Stomach (tissue), 8 donors: ENCODE measurements at regions not wholly inside any gene's neighbourhood (a gene's known extent, or its start where the extent isn't known, plus 50 kb on each side); places are given as distances from the start of the nearest gene placed in this dataset.
"Not testable (repeated sequence)": the region's sequence is repeated elsewhere in the genome, so short reads cannot be mapped to it uniquely, and the experiment has no call there.

Experiments used
- DNase-seq, 2 donors: peaks; one replicate each; pipeline versions ENCODE4 v3.0.0 to v3.0.0-alpha.2; 2013 to 2019
- H3K27ac ChIP-seq, 5 donors: fragments of 200-600 bp in 4 of 5; sonication (generic) in 4 of 5; one replicate each; pipeline ENCODE4 v1.5.1; 2013 to 2019; ENCODE audit warnings: mild to moderate bottlenecking in 1 of 5, moderate library complexity in 1 of 5
- H3K27me3 ChIP-seq, 3 donors: fragments of 200-600 bp; sonication (generic); one replicate each; pipeline ENCODE4 v1.5.1; 2017 to 2019; ENCODE audit warnings: mixed run types in 1 of 3
- H3K36me3 ChIP-seq, 4 donors: fragments of 200-600 bp; sonication (generic); 1 replicate in 3 of 4; 2 replicates in 1 of 4; pipeline ENCODE4 v1.5.1; 2016 to 2019
- H3K4me1 ChIP-seq, 4 donors: fragments of 200-600 bp; sonication (generic); one replicate each; pipeline ENCODE4 v1.5.1; 2016 to 2019
- H3K4me3 ChIP-seq, 4 donors: fragments of 200-600 bp; sonication (generic) in 3 of 4; one replicate each; pipeline ENCODE4 v1.5.1; 2016 to 2019; ENCODE audit warnings: mild to moderate bottlenecking in 1 of 4
- H3K9me3 ChIP-seq, 4 donors: fragments of 200-600 bp; sonication (generic); one replicate each; pipeline ENCODE4 v1.5.1; 2016 to 2019
- EP300 ChIP-seq: sonication (generic); formaldehyde crosslinking; IDR thresholded peaks from one replicate; pipeline ENCODE4 v1.6.1; 2017; ENCODE audit warnings: antibody characterized with exemption
- POLR2A ChIP-seq, 4 donors: fragments of 450-650 bp; IDR thresholded peaks; one replicate each; pipeline ENCODE4 v1.6.1; 2016; ENCODE audit warnings: antibody characterized with exemption in 4 of 4, control low read depth in 2 of 4, mild to moderate bottlenecking in 1 of 4, moderate library complexity in 1 of 4
- POLR2AphosphoS5 ChIP-seq, 3 donors: sonication (generic); formaldehyde crosslinking; IDR thresholded peaks; one replicate each; pipeline ENCODE4 v1.6.1; 2016; ENCODE audit warnings: antibody characterized with exemption in 3 of 3
- WGBS, 5 donors: extraction: QIAGEN DNeasy Blood & Tissue Kit in 3 of 5; methylation state at CpG; one replicate each; pipeline versions ENCODE4 v1.1.5 to v1.1.7; 2013 to 2018; 5-methylcytosine and 5-hydroxymethylcytosine counted together
- intact Hi-C: fragments of 100-400 bp; cut with DNase I; formaldehyde crosslinking; loops from one replicate; pipeline ENCODE4 v1.15.1; 2023; ENCODE audit warnings: low total_unique reads
- TF ChIP-seq, protein P1 (sequence below), 7 experiments: fragments of 450-650 bp in 4 of 7; fragments of 200-600 bp in 3 of 7; sonication (generic) in 3 of 7; IDR thresholded peaks; one replicate each; pipeline ENCODE4 v1.5.1; 2016 to 2019; ENCODE audit warnings: antibody characterized with exemption in 7 of 7, control low read depth in 2 of 7, mild to moderate bottlenecking in 1 of 7
- donor health status: healthy with polysubstance abuse.
- donor health status: Bipolar disorder and iron deficiency.
- donor health status: healthy.

DNA sequence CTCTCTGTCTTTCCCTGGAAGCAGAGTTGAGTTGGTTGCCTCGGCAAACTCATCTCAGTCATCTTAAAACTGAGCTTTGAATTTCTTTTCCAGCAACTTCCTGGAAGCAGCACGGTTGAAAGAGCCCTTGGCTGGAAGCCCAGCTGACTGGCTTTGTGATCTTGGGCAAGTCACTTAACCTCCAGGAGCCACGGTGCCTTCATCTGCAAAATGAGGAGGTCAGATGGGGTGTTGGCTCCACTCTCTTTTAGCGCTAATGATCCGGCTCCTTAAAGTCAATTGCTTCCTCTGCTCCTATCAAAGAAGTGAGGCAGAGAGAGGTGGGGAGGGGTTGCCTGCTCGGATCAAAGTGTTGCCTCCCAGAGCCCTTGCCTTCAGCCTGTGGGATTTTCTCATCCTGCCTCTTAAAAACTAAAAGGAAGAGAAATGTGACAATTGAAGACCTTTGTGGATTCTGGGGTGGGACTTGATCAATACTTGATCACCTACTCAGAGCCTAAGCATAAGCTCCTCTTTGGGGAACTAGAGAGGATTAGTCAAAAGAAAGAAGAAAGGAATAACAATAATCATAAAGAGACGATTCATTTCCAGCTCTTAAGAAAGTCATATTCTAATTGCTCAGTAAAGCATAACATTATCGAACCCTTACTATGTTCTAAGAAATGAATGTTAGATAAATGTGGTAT is 86.6 kb downstream of the MYCN start:
- intact Hi-C loops = no loop called here
- Histone ChIP-seq H3K27ac (no peak overlapping the region), H3K4me3 (no peak overlapping the region), H3K36me3 (no peaks in the 10 kb centered on the region), H3K4me1 (peaks cover 0 to 6% (median 0%) of the 10 kb centered on the region in 4 donors), H3K27me3 (no peaks in the 10 kb centered on the region), H3K9me3 (no peaks in the 10 kb centered on the region)
- WGBS, 5 donors = 52 to 56% (median 55%) methylated on average over 8 of the region's 8 CpGs
- TF ChIP-seq, protein P1, sequence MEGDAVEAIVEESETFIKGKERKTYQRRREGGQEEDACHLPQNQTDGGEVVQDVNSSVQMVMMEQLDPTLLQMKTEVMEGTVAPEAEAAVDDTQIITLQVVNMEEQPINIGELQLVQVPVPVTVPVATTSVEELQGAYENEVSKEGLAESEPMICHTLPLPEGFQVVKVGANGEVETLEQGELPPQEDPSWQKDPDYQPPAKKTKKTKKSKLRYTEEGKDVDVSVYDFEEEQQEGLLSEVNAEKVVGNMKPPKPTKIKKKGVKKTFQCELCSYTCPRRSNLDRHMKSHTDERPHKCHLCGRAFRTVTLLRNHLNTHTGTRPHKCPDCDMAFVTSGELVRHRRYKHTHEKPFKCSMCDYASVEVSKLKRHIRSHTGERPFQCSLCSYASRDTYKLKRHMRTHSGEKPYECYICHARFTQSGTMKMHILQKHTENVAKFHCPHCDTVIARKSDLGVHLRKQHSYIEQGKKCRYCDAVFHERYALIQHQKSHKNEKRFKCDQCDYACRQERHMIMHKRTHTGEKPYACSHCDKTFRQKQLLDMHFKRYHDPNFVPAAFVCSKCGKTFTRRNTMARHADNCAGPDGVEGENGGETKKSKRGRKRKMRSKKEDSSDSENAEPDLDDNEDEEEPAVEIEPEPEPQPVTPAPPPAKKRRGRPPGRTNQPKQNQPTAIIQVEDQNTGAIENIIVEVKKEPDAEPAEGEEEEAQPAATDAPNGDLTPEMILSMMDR (IDR thresholded peaks at IDR 0.05) = no peak
- TF ChIP-seq EP300 = no peak
- TF ChIP-seq POLR2A (IDR thresholded peaks at IDR 0.05) = no peak
- no peak for TF ChIP-seq POLR2AphosphoS5 (IDR thresholded peaks at IDR 0.05)
- DNase-seq = no peak

DNA sequence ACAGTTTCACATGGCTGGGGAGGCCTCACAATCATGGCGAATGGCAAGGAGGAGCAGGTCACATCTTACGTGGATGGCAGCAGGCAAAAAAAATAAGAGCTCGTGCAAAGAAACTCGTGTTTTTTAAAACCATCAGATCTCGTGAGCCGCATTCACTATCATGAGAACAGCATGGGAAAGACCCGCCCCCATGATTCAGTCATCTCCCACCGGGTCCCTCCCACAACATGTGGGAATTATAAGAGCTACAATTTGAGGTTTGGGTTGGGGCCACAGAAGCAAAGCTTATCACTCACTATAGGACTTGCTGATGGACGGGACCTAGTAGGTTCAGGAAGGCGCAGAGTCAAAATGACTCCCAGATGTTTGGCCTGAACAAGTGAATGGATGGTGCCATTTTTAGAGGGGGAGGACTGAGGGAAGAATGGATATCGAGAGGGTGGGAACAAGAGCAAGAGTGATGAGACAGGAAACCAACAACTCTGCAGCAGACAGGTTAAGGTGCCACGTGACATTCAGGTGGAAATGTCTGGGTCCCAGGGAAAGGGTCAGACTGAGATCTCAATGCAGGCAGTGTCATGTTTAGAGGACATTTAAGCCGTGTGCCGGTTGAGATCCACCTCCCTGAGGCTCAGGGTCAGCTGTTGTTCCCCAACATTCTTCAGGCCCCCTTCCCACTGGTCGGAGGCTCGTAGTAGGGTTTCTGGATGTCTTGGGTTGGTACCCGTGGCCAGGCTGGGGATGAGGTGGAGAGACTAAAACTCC is 85.7 kb downstream of the MYCN start:
- TF ChIP-seq, protein P1 (IDR thresholded peaks at IDR 0.05) = no peak
- TF ChIP-seq POLR2AphosphoS5 (IDR thresholded peaks at IDR 0.05) (no peak), POLR2A (IDR thresholded peaks at IDR 0.05) (no peak), EP300 (no peak)
- no peak for DNase-seq
- Histone ChIP-seq H3K9me3 (no peaks in the 10 kb centered on the region), H3K27me3 (no peaks in the 10 kb centered on the region), H3K27ac (no peak overlapping the region), H3K36me3 (no peaks in the 10 kb centered on the region), H3K4me1 (peaks cover 0 to 7% (median 0%) of the 10 kb centered on the region in 4 donors), H3K4me3 (no peak overlapping the region)
- intact Hi-C loops = no loop called here
- 86 to 89% (median 88%) methylated on average over 17 of the region's 17 CpGs for WGBS, 5 donors

DNA sequence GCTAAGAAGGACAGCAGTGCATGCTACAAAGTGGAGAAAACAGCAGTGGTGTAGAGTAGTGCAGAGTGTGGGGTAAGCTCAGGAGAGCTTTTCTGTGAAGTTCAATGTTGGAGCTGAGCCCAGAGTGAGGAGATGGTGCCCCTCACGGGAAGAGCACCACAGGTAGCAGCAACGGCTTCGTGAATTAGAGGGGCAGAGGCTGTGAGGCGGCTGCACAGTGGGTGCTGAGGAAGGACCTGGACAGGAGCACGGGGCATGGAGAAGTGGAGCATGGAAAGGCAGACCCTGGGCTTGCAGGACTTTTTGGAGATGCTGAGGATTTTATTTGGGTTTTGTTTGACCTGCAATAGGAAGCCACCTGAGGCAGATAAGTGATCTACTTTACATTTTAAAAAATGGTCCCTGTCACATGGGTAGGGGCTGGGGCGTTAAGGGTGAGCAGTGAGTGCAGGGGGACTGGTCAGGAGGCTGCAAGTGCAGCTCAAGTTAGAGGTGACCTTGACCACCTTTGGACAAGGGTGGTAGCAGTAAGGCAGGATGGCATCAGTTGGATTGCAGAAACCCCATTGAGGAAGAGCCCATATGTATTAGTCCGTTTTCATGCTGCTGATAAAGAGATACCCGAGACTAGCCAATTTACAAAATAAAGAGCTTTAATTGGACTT is 85.0 kb downstream of the MYCN start:
- H3K27ac ChIP-seq = no peak overlapping the region
- no peaks in the 10 kb centered on the region for H3K36me3 ChIP-seq
- DNase-seq = no peak
- TF ChIP-seq EP300 (no peak), POLR2A (IDR thresholded peaks at IDR 0.05) (no peak), POLR2AphosphoS5 (IDR thresholded peaks at IDR 0.05) (no peak)
- TF ChIP-seq, protein P1 (IDR thresholded peaks at IDR 0.05) = no peak
- H3K27me3 ChIP-seq = no peaks in the 10 kb centered on the region
- H3K4me1 ChIP-seq = peaks cover 0 to 7% (median 0%) of the 10 kb centered on the region in 4 donors
- no peaks in the 10 kb centered on the region for H3K9me3 ChIP-seq
- 67 to 83% (median 72%) methylated on average over 8 of the region's 8 CpGs for WGBS, 5 donors
- intact Hi-C loops = no loop called here
- no peak overlapping the region for H3K4me3 ChIP-seq

DNA sequence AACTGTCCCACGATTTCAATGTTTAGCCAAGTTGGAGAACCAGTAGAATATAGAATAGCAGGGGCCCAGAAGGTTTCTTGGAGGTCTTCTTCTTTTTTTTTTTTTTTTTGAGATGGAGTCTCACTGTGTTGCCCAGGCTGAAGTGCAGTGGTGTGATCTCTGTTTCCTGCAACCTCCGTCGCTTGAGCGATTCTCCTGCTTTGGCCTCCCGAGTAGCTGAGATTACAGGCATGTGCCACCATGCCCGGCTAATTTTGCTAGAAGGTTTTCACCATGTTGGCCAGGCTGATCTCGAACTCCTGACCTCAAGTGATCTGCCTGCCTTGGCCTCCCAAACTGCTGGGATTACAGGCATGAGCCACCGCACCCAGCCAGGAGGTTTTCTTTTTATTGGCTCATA is 84.3 kb downstream of the MYCN start:
- H3K36me3 ChIP-seq, H3K27ac ChIP-seq, H3K4me1 ChIP-seq, H3K4me3 ChIP-seq, intact Hi-C loops, DNase-seq, H3K9me3 ChIP-seq, H3K27me3 ChIP-seq: not testable (repeated sequence)
- WGBS, 5 donors = 77 to 95% (median 85%) methylated on average over 8 of the region's 8 CpGs
